GM10248 (cell line): ENCODE measurements at regions not wholly inside any gene's neighbourhood (a gene's known extent, or its start where the extent isn't known, plus 50 kb on each side); places are given as distances from the start of the nearest gene placed in this dataset.

ENCODE experiments used
- CTCF ChIA-PET: fragments of 300-600 bp; sonication (Branson Sonifier 250); formaldehyde crosslinking; extraction: SDS; loops from one replicate; lab custom pipeline; 2021; ENCODE audit warnings: antibody characterized with exemption; lab: Yijun Ruan, JAX
- POLR2A ChIA-PET: fragments of 350-650 bp; sonication (Branson Sonifier 250); formaldehyde crosslinking; extraction: SDS; loops from one replicate; lab custom pipeline; 2020; ENCODE audit warnings: antibody characterized with exemption; lab: Yijun Ruan, JAX
- DNase-seq: peaks from one replicate; pipeline ENCODE4 v3.0.0; 2012; ENCODE audit errors: extremely low spot score
- TF ChIP-seq, protein P1 (sequence below): IDR thresholded peaks from 2 replicates; pipeline ENCODE4 v1.5.1; 2012; ENCODE audit warnings: mild to moderate bottlenecking, low read depth; ENCODE audit errors: extremely low read depth, missing control alignments, control extremely low read depth

DNA sequence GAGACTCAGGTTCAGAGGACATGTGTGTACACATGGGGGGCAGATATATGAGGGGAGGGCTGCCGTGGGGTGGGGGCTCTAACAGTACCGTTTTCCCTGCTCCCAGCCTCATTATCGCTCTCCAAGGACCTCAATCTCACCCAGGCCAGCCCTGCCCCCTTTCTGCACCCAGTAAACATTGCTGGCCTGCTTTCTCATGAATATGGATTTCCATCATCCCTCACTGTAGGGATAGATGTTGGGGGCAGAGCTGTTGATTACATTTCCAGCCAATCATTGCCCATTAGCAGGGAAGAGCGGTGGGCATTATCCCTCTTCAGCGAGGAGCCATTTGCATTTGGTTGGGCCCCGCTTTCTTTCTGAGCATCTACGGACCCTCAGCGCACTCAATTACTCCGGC, 273.8 kb downstream of the RPS6KC1 start:
- no peak for DNase-seq
- POLR2A ChIA-PET: no interaction called here
- CTCF ChIA-PET: interaction anchor here (0.8 kb wide), 1 partner anchor 11 kb away, joined by 3 read pairs; no protein-coding TSS in a partner anchor
- TF ChIP-seq, protein P1, sequence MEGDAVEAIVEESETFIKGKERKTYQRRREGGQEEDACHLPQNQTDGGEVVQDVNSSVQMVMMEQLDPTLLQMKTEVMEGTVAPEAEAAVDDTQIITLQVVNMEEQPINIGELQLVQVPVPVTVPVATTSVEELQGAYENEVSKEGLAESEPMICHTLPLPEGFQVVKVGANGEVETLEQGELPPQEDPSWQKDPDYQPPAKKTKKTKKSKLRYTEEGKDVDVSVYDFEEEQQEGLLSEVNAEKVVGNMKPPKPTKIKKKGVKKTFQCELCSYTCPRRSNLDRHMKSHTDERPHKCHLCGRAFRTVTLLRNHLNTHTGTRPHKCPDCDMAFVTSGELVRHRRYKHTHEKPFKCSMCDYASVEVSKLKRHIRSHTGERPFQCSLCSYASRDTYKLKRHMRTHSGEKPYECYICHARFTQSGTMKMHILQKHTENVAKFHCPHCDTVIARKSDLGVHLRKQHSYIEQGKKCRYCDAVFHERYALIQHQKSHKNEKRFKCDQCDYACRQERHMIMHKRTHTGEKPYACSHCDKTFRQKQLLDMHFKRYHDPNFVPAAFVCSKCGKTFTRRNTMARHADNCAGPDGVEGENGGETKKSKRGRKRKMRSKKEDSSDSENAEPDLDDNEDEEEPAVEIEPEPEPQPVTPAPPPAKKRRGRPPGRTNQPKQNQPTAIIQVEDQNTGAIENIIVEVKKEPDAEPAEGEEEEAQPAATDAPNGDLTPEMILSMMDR: no peak

DNA sequence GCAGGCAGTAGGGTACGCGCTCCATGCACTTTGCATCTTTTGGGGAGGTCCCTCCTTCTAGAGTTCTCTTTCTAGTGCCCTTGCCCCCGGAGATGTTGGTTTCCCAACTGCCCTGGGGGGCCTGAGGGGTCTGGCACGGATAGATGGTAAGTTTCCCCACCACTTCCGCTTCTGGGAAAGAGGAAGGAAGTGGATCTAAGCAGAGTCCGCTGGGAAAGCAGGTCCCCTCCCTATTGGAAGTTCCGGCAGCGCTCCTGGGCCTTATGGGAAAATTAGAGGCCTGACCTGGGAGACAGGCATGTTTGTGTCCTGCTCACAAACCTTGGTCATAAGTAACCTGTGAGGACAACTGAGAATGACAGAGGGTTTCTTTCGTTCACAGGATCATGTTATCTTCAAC, 274.4 kb downstream of the RPS6KC1 start:
- no peak for DNase-seq
- ChIA-PET CTCF (interaction anchor here (0.8 kb wide), 1 partner anchor 10 kb away, joined by 3 read pairs; no protein-coding TSS in a partner anchor), POLR2A (no interaction called here)
- TF ChIP-seq, protein P1: no peak

DNA sequence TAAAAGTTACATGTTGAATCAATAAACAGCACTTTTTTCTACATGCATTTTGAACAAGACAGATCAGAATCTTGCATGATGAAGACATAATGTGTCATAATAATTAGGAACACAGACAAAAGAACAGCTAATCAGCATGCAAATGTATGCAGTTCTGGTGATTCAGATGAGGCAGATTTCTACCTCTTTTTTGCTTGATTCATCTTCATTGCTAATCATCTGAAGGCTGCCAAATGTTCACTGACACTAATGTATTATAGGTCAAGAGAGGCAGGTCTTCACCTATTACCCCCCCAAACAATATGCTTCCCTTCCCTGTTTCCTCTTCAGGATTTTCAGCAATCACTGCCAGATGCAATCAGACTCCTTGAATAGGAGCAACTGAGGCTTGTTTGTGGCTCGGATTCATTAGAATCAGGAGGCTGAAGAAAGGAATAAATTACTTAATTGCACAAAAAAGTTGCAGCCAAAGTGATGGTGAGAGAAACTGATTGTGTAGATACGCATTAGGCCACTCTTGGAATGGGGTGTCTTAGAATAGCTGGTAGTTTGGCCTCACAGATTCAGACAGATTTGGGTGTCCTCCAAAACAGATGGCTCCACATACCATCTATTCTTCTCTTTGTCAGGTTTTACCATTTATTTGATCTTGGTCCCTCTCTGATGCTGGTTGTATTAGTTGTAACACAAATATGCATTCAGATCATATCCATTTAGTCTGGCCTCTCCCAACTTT, 275.4 kb downstream of the RPS6KC1 start:
- TF ChIP-seq, protein P1: no peak
- no peak for DNase-seq
- ChIA-PET CTCF (interaction anchor here (1.4 kb wide), 1 partner anchor 9 kb away, joined by 3 read pairs; no protein-coding TSS in a partner anchor), POLR2A (no interaction called here)

DNA sequence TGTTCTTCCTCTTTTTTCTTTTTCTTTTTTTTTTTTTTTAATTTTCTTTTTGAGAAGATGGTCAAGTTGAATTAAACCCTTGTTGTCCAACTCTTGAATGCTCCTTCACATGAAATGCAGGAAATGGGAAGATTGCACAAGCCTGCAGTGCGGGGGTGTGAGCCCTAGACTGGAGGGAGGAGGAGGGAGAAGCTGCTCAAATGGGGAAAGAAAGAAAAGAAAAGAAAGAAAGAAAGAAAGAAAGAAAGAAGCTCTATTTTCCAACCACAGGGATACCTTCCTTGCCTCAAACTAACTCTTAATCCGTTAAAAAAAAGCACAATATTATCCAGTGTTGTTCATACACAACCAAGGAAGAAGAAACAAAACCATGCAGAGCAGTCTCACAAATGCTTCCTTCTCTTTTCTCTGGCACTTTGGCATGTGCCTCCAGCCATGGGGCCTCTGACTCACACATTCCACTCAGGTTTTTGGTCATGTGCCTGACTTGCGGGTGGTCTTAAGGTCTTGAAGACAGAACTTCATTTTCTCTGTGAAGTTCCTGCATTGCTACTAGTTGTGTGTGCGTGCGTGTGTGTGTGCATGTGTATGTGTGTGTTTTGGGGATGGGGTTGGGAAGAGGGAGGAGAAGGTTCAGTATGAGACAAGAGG, 276.1 kb downstream of the RPS6KC1 start:
- ChIA-PET POLR2A (no interaction called here), CTCF (interaction anchor here (1.4 kb wide), 1 partner anchor 10 kb away, joined by 3 read pairs; no protein-coding TSS in a partner anchor)
- no peak for DNase-seq
- TF ChIP-seq, protein P1: no peak

DNA sequence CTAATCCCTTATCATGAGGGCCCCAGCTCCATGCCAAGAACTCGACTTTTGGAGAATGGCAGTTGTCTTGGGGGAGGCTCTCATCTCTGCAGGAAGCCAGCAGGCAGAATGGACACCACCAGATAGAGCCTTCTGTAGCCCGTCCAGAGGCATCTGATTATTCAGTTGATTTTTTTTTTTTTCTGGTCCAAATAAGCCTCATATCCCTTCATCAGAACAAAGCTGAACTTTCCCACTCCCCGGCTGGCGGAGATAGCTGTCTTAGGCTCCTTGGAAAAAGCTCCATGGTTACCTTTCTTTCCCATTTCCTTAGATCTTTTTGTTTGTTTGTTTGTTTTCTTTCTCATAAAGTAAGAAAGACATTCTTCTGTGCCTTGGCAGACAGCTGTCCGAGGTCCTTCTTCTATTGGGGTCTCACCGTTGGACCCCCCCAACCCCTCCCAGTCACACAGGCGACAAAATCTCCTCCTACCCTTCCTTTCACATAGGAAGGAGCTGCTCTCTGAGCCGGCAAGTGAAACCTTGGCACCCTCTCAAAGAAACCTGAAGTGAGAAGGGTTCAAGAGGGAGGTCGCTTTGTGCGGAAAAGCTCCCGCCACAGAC, 278.5 kb downstream of the RPS6KC1 start:
- CTCF ChIA-PET: no interaction called here
- no peak for DNase-seq
- POLR2A ChIA-PET: interaction anchor here (0.6 kb wide), 1 partner anchor 742 kb away, joined by 4 read pairs; no protein-coding TSS in a partner anchor
- TF ChIP-seq, protein P1: no peak

DNA sequence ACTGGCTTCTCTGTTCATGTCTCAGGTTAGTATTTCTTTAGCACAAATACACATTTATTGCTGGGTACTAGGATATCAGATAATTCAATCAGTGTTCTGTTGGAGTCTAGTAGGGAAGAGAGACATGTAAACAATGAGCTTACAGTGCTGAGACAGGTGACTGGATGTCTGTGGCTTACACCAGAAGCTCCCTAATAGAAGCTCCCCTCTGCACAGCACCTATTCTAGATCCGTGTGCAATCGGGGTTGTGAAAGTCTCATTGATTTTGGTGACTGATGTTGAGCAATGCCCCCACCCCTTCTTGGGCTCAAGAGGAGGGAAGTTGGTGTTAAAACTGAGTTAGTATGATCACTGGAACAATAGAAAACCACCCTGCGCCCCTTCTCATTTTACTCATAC, 279.2 kb downstream of the RPS6KC1 start:
- no peak for DNase-seq
- CTCF ChIA-PET: no interaction called here
- POLR2A ChIA-PET: no interaction called here
- TF ChIP-seq, protein P1: no peak
